ENCODE measurements at regions not wholly inside any gene's neighbourhood (a gene's known extent, or its start where the extent isn't known, plus 50 kb on each side); places are given as distances from the start of the nearest gene placed in this dataset.

DNA sequence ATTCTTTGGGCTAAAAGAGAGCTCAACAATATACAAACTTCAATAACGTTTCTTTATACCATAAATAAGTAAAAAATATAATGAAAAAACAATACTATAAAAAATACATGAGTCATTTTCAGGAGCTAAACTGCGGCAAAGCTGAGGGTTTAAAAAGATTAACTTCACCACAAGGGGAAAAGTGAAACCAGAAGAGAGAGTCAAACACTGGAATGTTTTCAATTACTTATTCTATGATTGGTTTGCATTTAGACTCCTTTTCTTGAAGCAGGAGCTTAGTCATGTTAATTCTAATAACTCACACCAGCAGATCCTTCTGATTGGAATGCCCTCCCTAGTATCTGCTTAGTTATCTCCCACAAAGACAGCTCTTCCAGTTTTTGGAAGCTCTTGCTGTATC is 627.3 kb downstream of the UTRN start:
- Histone ChIP-seq H3K36me3 (no peaks in the 10 kb centered on the region), H3K9me3 (no peaks in the 10 kb centered on the region), H3K4me3 (ENCODE audit: low read depth, low read length) (no peak overlapping the region), H3K27me3 (no peaks in the 10 kb centered on the region), H3K4me1 (no peaks in the 10 kb centered on the region)
- TF ChIP-seq, protein P1, sequence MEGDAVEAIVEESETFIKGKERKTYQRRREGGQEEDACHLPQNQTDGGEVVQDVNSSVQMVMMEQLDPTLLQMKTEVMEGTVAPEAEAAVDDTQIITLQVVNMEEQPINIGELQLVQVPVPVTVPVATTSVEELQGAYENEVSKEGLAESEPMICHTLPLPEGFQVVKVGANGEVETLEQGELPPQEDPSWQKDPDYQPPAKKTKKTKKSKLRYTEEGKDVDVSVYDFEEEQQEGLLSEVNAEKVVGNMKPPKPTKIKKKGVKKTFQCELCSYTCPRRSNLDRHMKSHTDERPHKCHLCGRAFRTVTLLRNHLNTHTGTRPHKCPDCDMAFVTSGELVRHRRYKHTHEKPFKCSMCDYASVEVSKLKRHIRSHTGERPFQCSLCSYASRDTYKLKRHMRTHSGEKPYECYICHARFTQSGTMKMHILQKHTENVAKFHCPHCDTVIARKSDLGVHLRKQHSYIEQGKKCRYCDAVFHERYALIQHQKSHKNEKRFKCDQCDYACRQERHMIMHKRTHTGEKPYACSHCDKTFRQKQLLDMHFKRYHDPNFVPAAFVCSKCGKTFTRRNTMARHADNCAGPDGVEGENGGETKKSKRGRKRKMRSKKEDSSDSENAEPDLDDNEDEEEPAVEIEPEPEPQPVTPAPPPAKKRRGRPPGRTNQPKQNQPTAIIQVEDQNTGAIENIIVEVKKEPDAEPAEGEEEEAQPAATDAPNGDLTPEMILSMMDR (IDR thresholded peaks at IDR 0.05; ENCODE audit: low read depth, low read length): no peak
- no peak for DNase-seq

DNA sequence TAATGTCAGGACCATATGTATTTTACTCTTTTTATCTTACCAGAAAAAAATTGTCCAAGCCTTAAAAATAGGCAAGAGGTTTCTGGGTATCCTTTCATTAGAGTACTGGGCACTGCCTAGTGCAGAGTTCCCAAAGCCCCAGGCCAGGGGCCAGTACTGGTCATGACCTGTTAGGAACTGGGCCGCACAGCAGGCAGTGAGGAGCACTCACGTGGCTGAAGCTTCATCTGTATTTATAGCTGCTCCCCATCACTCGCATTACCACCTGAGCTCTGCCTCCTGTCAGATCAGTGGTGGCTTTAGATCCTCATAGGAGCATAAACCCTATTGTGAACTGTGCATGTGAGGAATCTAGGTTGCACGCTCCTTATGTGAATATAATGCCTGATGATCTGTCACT is 632.9 kb downstream of the UTRN start:
- TF ChIP-seq, protein P1 (IDR thresholded peaks at IDR 0.05; ENCODE audit: low read depth, low read length): no peak
- DNase-seq: no peak

DNA sequence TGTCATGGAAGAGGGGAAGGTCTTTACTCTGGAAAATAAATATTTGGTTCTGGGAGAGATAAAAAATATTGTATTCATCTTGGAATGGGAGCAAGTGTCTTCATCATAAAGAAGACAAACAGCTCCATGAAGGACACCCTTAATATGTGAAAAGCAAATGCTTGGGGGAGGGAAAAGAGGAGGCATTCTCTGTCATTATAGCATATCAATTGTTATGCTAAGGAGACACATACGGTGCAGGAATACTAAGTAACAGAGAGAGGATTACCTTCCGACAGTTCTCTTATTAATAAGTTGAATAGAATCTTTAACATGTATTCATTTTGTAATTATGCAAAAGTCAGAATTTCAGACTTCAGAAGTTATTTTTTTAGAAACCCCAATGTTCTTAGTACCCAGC is 634.4 kb downstream of the UTRN start:
- TF ChIP-seq, protein P1 (IDR thresholded peaks at IDR 0.05; ENCODE audit: low read depth, low read length): no peak
- no peaks in the 10 kb centered on the region for H3K27me3 ChIP-seq
- peaks cover 7% of the 10 kb centered on the region; the same call in 1 of the 2 replicates for H3K4me1 ChIP-seq
- DNase-seq: no peak
- no peaks in the 10 kb centered on the region for H3K9me3 ChIP-seq
- H3K36me3 ChIP-seq: no peaks in the 10 kb centered on the region
- no peak overlapping the region for H3K4me3 ChIP-seq (ENCODE audit: low read depth, low read length)

More for the DNA sequence above, 632.9 kb downstream of the UTRN start:
- Histone ChIP-seq H3K36me3 (no peaks in the 10 kb centered on the region), H3K4me1 (peaks cover 7% of the 10 kb centered on the region; the same call in 1 of the 2 replicates), H3K4me3 (ENCODE audit: low read depth, low read length) (no peak overlapping the region), H3K27me3 (no peaks in the 10 kb centered on the region), H3K9me3 (no peaks in the 10 kb centered on the region)

DNA sequence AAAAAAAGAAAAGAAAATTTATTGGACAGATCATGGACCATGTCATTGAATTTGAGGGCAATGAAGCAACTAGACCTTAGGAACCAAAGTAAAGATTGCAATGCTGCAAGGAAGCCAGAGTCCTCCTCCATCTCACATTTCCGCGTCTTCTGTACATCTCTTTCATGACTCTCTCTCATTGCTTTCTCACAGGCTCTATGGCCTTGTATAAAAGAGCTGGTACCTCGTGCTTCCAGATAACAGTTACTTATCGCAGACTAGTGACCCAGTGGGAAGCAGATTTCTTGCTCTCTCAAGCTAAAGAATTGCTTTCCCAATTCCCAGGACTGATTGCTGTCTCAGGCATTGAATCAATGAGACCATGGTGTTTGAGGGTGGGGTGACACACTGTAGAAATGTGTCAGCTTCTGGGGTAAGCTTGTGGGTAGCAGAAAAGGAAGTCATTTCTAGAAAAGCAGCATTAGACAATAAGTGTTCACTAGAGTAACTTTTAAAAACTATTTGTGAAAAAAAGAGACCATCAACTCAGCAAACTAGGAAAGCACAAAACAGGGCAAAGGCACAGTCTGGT is 635.3 kb downstream of the UTRN start:
- Histone ChIP-seq H3K36me3 (no peaks in the 10 kb centered on the region), H3K9me3 (no peaks in the 10 kb centered on the region), H3K4me3 (ENCODE audit: low read depth, low read length) (no peak overlapping the region), H3K4me1 (peaks cover 7% of the 10 kb centered on the region; the same call in 1 of the 2 replicates), H3K27me3 (no peaks in the 10 kb centered on the region)
- no peak for DNase-seq
- TF ChIP-seq, protein P1 (IDR thresholded peaks at IDR 0.05; ENCODE audit: low read depth, low read length): no peak

DNA sequence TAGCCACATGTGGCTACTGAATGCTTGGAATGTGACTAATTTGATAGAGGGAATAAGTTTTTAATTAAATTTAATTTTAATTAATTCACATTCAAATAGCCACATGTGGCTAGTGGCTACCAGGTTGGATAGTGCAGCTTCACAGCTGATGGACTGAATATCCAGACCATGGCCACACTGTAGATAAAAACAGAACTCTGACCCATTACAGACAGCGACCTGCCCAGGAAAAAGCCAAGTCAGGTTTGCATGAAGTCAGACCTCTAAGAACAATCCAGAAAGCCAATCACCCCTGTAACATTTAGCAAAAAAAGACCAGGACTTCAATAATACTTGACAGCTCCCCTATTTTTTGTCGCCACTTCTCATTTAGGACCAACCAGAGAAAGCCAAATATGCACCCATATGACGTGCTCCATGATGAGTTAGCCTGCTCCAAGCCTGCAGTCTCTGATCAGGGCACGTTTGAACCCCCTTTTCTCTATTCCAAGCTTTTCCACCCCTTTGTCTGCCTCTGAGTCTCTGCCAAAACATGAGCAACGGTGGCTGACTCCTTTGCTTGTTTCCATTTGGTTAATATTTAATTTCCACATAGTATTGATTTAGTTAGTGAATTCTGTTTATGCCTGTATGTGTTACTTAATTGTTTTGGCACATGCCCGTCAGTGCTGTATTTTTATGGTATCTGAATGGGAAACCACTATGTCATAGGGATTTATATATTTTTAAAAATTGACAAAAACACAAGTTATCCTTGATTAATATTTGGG is 636.3 kb downstream of the UTRN start:
- H3K4me3 ChIP-seq (ENCODE audit: low read depth, low read length): no peak overlapping the region

More for the DNA sequence above, 636.3 kb downstream of the UTRN start:
- Histone ChIP-seq H3K4me1 (peaks cover 7% of the 10 kb centered on the region; the same call in 1 of the 2 replicates), H3K9me3 (no peaks in the 10 kb centered on the region), H3K27me3 (no peaks in the 10 kb centered on the region), H3K36me3 (no peaks in the 10 kb centered on the region)
- DNase-seq: no peak
- TF ChIP-seq, protein P1 (IDR thresholded peaks at IDR 0.05; ENCODE audit: low read depth, low read length): no peak
